ENCODE measurements at regions not wholly inside any gene's neighbourhood (a gene's known extent, or its start where the extent isn't known, plus 50 kb on each side); places are given as distances from the start of the nearest gene placed in this dataset.
"Not testable (repeated sequence)": the region's sequence is repeated elsewhere in the genome, so short reads cannot be mapped to it uniquely, and the experiment has no call there.

- DNase-seq (ENCODE audit: extremely low read depth, low read depth) = no peak
- TF ChIP-seq, protein P1, sequence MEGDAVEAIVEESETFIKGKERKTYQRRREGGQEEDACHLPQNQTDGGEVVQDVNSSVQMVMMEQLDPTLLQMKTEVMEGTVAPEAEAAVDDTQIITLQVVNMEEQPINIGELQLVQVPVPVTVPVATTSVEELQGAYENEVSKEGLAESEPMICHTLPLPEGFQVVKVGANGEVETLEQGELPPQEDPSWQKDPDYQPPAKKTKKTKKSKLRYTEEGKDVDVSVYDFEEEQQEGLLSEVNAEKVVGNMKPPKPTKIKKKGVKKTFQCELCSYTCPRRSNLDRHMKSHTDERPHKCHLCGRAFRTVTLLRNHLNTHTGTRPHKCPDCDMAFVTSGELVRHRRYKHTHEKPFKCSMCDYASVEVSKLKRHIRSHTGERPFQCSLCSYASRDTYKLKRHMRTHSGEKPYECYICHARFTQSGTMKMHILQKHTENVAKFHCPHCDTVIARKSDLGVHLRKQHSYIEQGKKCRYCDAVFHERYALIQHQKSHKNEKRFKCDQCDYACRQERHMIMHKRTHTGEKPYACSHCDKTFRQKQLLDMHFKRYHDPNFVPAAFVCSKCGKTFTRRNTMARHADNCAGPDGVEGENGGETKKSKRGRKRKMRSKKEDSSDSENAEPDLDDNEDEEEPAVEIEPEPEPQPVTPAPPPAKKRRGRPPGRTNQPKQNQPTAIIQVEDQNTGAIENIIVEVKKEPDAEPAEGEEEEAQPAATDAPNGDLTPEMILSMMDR (IDR thresholded peaks at IDR 0.05; ENCODE audit: low read depth, low read length) = no peak
Measured at GRCh38 chr5:67730917-67731474, 484.6 kb upstream of the PIK3R1 start.

GRCh38 chr5:67728326-67728890 lies 487.1 kb upstream of the PIK3R1 start:
- TF ChIP-seq, protein P1 (IDR thresholded peaks at IDR 0.05; ENCODE audit: low read depth, low read length) = no peak
- no peak for DNase-seq (ENCODE audit: extremely low read depth, low read depth)

DNA sequence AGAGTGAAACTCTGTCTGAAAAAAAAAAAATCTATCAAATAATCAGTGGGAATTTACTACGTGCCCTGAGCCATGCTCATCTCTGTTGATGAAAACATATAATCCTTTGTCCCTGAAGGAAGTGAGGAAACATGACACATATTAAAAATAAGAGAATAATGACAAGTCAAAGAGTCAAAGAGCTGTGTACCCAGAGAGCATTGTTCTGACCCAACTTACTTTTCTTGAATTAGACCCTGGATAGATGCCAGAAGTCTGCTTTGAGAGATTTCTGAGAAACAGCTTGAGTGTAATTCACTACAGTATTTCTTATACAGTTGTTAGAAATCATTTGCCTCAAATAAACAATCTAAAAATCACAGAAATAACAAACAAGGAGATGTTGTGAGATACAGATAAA lies 490.0 kb upstream of the PIK3R1 start:
- DNase-seq (ENCODE audit: extremely low read depth, low read depth) = no peak
- TF ChIP-seq, protein P1 (IDR thresholded peaks at IDR 0.05; ENCODE audit: low read depth, low read length) = no peak

DNA sequence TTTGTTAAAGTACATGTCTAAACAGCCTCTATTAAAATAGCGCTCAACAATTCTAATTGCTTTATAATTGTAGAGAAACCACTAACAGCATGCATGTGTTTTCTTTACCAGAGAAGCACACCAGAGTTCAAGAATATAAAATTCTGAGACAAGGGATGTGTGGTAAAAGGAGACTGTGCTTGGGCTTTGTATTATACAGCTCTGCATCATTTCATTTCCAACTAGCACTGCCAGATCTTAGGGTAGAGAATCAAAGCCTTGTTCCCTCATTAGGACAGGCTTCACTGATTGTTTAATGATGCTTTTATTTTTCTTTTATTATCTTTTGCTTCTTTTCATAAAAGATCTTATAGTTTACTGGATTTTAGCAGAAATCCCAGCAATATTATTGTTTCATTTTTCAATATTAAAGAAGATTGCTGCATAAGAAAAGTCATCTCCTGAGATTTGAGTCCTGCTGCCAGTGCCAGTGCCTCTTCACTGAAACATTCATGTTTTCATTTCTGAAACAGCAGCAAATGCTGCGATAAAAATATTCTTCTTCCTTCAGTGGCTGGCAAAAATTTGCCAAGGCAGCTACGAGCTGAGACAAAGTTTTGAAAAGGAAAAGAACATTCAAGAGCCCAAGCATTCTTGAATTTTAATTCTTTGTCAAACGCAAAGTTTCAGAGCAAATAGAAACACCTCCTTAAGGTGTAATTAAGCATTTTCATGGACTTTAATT lies 491.0 kb upstream of the PIK3R1 start:
- TF ChIP-seq, protein P1 (IDR thresholded peaks at IDR 0.05; ENCODE audit: low read depth, low read length) = no peak
- no peak for DNase-seq (ENCODE audit: extremely low read depth, low read depth)

DNA sequence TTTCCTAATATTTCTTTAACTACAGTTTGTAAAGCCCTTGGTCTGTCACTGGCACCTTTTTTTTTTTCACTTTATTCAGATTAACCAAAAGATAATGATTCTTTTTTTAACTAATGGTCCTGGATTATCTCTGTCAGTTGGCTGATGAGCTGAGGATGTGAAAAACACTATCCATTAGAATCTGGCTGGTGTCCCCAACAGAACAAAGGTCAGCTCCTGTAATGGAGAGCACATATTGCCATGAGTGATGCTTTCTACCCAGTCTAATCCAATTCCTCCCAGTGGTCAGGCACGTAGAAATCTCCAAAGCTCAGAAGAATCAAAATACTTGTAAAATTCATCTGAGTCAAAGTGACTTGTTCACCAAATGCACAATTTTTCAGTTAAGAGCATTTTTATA lies 491.7 kb upstream of the PIK3R1 start:
- no peak for DNase-seq (ENCODE audit: extremely low read depth, low read depth)
- TF ChIP-seq, protein P1 (IDR thresholded peaks at IDR 0.05; ENCODE audit: low read depth, low read length) = no peak

- not testable (repeated sequence) for DNase-seq (ENCODE audit: extremely low read depth, low read depth)
Measured at GRCh38 chr5:67722582-67722981, 493.0 kb upstream of the PIK3R1 start.

- TF ChIP-seq, protein P1 (IDR thresholded peaks at IDR 0.05; ENCODE audit: low read depth, low read length) = no peak
- no peak for DNase-seq (ENCODE audit: extremely low read depth, low read depth)
Measured at GRCh38 chr5:67720162-67720772, 495.3 kb upstream of the PIK3R1 start.

Measured in AG09319 (cell line).